Muscle of back (tissue), 3 donors: ENCODE measurements at regions not wholly inside any gene's neighbourhood (a gene's known extent, or its start where the extent isn't known, plus 50 kb on each side); places are given as distances from the start of the nearest gene placed in this dataset.
A peak's percentile ranks its signal among the peaks of the same experiment; 100 is the strongest.
"Not testable (repeated sequence)": the region's sequence is repeated elsewhere in the genome, so short reads cannot be mapped to it uniquely, and the experiment has no call there.

Experiments used
- DNase-seq, 3 donors: peaks; one replicate each; pipeline versions ENCODE4 v3.0.0 to v3.0.0-alpha.2; 2013

DNA sequence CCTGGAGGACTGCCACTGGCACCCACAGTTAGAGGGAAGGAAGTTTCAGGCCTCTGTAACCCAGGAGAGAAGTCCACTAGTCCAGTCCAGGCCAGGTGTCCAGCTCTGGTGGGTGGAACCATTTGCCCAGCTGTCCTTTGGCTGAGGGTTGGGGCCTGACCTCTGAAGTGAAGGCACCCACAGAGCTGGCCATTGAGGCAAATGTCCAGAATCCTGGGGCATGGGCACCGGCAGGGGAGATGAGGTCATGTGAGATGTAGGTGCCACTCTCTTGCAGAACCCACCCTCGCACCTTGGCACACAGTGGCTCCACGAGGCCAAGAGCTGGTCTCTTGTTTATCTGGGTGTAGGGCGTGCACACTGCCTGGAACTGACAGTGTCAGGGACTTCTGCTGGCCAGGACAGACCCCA, 162.8 kb downstream of the SMAD6 start:
- DNase-seq: no peak

DNA sequence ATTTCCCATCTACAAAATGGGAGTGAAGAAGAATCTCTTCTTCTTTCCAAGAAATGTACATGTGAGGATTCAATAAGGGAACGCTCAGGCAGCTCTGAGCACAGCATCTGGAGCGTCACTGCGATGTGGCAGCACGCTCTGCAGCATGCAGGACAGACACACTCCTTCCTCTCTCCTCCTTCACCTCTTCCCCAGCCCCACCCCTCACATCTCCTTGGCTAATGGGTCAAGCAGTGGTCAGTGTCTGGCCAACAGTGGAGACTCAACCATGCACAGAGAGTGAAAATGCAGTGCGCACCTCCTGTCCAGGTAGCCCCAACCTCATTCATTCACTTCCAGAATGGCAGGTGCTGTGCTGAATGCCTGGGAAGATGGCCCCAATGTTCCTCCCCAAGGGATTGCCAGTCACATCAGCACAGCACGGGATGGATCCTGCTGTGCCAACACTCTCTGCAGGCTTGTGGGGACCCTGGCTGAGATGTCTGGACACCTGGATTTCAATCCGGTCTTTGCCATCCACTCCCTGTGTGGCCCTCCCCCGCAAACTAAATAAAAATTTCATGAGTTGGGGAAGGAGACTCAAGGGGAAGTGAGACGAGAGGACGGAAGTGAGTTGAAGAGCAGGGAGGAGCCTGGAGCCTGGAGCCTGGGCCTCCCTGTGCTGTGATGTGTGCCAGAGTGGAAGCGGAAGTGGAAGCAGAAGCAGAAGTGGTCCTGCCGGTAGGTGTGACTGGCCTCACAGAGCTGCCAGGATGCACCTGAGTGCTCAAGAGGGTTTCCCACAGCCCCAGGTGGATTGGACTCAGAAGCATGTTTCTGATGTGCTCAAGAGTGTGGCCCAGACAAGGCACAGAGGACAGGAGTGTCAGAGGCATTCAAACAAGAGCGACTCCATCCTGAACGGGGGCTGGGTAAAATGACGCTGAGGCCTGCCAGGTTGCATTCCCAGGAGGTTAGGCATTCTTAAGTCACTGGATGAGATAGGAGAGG, 163.9 kb downstream of the SMAD6 start:
- DNase-seq: peak in 1 of 3 donors; percentile 54

- peak in 2 of 3 donors; percentile 34 to 51 for DNase-seq
Observed at GRCh38 chr15:66866656-66867055, 164.6 kb downstream of the SMAD6 start.

DNA sequence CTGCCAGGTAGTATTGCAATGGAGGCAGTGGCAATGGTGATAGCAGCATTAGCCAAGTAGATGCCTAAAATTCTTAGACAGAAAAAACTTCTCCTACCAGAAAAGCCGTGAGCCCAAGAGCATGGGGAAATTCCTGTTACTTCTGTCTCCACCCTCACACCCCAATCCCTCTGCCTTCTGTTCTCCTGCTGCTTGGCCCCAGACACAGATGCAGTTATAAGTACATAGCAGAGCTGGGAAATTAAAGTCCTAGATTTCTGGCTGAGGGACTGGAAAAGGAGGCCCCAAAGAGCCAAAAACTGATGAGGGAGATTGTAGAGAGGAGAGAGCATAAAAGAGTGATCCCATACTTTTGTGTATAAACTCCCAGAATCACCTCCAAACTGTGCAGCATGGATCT, 166.9 kb downstream of the SMAD6 start:
- peak in 1 of 3 donors; percentile 65 for DNase-seq

- no peak for DNase-seq
Observed at GRCh38 chr15:66870880-66871388, 168.9 kb downstream of the SMAD6 start.

- no peak for DNase-seq
Observed at GRCh38 chr15:66872405-66872804, 170.4 kb downstream of the SMAD6 start.

GRCh38 chr15:66873331-66873730, 171.3 kb downstream of the SMAD6 start:
- DNase-seq: not testable (repeated sequence)

- DNase-seq: no peak
Observed at GRCh38 chr15:66873856-66874255, 171.8 kb downstream of the SMAD6 start.

- DNase-seq: no peak
Observed at GRCh38 chr15:66875588-66876420, 173.8 kb downstream of the SMAD6 start.

- no peak for DNase-seq
Observed at GRCh38 chr15:66876421-66876730, 174.3 kb downstream of the SMAD6 start.

GRCh38 chr15:66876731-66877476, 174.9 kb downstream of the SMAD6 start:
- no peak for DNase-seq

GRCh38 chr15:66877477-66878271, 175.6 kb downstream of the SMAD6 start:
- peak in 2 of 3 donors; percentile 71 to 91 for DNase-seq

GRCh38 chr15:66878761-66879160, 176.7 kb downstream of the SMAD6 start:
- DNase-seq: no peak

GRCh38 chr15:66879531-66880368, 177.7 kb downstream of the SMAD6 start:
- no peak for DNase-seq

DNA sequence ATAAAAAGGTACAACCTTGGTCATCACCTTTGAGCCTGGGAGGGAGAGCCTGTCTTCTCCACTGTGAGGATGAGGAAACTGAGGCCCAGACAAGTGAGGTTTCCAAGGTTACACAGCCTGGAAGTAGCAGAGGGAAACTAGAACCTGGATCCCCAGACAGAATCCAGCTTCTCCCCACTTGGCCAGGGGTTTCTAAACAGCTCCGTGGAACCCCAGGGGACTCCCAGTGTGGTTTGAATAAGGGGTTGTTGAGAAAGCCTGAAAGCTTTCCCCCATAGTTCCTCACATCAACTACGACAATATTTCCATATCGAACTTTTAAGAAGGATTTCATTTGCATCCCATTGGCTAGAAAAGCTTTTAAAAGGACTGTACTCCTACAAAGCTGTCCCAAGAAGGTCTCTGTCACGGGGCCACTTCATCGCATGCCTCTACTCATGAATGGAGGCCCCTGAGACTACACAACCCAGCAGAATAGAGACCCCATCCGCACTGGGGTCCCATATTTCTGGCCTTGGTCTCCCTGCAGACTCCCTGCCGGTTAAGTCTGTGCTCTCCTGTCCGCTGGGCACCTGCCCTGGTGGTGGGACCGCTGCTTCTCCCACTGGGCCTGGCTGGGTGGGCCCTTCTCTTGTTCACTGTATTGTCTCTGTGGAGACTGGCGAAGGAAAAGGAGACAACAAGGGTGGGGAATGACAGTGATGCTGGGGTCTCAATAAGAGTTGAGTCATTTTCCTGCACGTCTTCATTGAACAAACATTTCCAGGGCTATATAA, 178.5 kb downstream of the SMAD6 start:
- no peak for DNase-seq

GRCh38 chr15:66881173-66881905, 179.3 kb downstream of the SMAD6 start:
- DNase-seq: no peak

DNA sequence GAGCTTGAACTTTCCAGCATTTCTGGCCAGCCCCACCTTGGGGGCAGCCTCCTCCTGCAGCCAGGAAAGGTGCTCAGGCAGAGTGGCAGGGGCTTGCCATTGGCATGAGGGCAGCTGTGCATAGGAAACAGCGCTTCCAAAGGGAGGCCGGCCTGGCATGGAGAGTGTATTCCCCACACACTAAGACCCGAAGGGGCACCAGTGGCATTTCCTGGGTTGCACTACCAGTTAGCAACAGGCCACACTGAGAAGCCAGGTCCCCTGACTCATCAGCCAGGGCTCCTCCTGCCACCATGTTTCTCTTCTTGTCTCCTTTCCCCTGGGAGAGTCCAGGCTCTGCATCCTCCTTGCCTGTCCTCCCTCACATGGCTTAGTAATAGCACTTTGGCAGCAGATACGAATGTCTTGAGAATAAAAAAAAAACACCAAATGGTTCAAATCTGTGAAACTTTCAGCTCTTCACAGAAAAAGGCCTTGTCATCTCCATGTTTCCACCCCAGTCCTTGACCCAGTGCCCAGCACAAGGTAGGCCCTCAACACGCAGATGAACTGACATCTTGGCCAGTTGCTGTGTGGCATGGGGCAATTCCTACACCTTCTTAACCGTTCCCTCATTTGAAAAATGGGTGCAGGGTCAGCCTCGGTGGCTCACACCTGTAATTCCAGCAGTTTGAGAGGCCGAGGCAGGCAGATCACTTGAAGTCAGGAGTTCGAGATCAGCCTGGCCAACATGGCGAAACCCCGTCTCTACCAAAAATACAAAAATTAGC, 180.4 kb downstream of the SMAD6 start:
- peak in 2 of 3 donors; percentile 64 to 69 for DNase-seq
